H1 (cell line): ENCODE measurements at regions not wholly inside any gene's neighbourhood (a gene's known extent, or its start where the extent isn't known, plus 50 kb on each side); places are given as distances from the start of the nearest gene placed in this dataset.

ENCODE experiments used
- CTCF ChIA-PET: fragments of 300-600 bp; sonication (Branson Sonifier 250); formaldehyde crosslinking; loops from one replicate; lab custom pipeline; 2021; ENCODE audit not compliant: partially characterized antibody; lab: Charles Lee
- POLR2A ChIA-PET: fragments of 300-600 bp; sonication (Branson Sonifier 250); formaldehyde crosslinking; loops from one replicate; lab custom pipeline; 2021; ENCODE audit warnings: inconsistent platforms; ENCODE audit not compliant: partially characterized antibody; lab: Charles Lee
- DNase-seq, 2 experiments: peaks; one replicate each; pipeline versions ENCODE4 v3.0.0 to v3.0.0-alpha.2; 2010 to 2022; ENCODE audit warnings: low spot score in 2 of 2, low read depth in 1 of 2, mixed read lengths in 1 of 2
- FAIRE-seq: peaks from 2 replicates; lab custom pipeline; 2011; peaks lifted over from hg19 to GRCh38; lab: Jason Lieb, UNC
- H2AFZ ChIP-seq: 2 replicates; pipeline ENCODE4 v1.8.1; 2012; ENCODE audit warnings: low read length, inconsistent platforms
- H2AK5ac ChIP-seq: 2 replicates; pipeline ENCODE4 v1.6.1; 2013; ENCODE audit warnings: low read depth, low read length
- H2BK120ac ChIP-seq: replicated peaks from 2 replicates; pipeline ENCODE3; 2013; ENCODE audit warnings: low read depth, low read length, inconsistent platforms
- H2BK12ac ChIP-seq: 2 replicates; pipeline ENCODE4 v1.6.1; 2013; ENCODE audit warnings: low read depth, low read length
- H2BK15ac ChIP-seq: 2 replicates; pipeline ENCODE4 v1.6.1; 2013; ENCODE audit warnings: low read length
- H2BK20ac ChIP-seq: 2 replicates; pipeline ENCODE4 v1.6.1; 2013; ENCODE audit warnings: low read length
- H2BK5ac ChIP-seq: 2 replicates; pipeline ENCODE4 v1.6.1; 2013; ENCODE audit warnings: low read depth, low read length
- H3K14ac ChIP-seq: 2 replicates; pipeline ENCODE4 v1.6.1; 2013; ENCODE audit warnings: inconsistent platforms; ENCODE audit not compliant: insufficient read length
- H3K18ac ChIP-seq: 2 replicates; pipeline ENCODE4 v1.6.1; 2013; ENCODE audit warnings: low read length; ENCODE audit errors: extremely low read depth
- H3K23ac ChIP-seq: 2 replicates; pipeline ENCODE4 v1.6.1; 2013; ENCODE audit warnings: inconsistent platforms; ENCODE audit not compliant: insufficient read length
- H3K23me2 ChIP-seq: 2 replicates; pipeline ENCODE4 v1.6.1; 2013; ENCODE audit warnings: low read depth, low read length
- H3K27ac ChIP-seq: 2 replicates; pipeline ENCODE4 v1.6.1; 2011; ENCODE audit warnings: low read depth, low read length, inconsistent platforms
- H3K27me3 ChIP-seq, 4 experiments: replicated peaks in 1 of 4; 1 replicate in 1 of 4; 2 replicates in 3 of 4; pipeline versions ENCODE4 v1.6.1 to v1.8.1; 2011 to 2013; ENCODE audit warnings: low read length in 3 of 4, mild to moderate bottlenecking in 3 of 4, inconsistent platforms in 2 of 4, mixed read lengths in 2 of 4, moderate library complexity in 1 of 4; ENCODE audit not compliant: control insufficient read depth in 3 of 4, insufficient read depth in 3 of 4; ENCODE audit errors: extremely low read depth in 1 of 4
- H3K36me3 ChIP-seq, 4 experiments: 2 replicates each; pipeline versions ENCODE4 v1.6.1 to v1.8.1; 2011 to 2013; ENCODE audit warnings: mild to moderate bottlenecking in 4 of 4, low read length in 3 of 4, moderate library complexity in 2 of 4, control low read depth in 1 of 4, inconsistent platforms in 1 of 4; ENCODE audit not compliant: insufficient read depth in 4 of 4, control insufficient read depth in 2 of 4
- H3K4ac ChIP-seq: replicated peaks from 2 replicates; pipeline ENCODE3; 2013; ENCODE audit warnings: low read length, low read depth, mixed read lengths, inconsistent platforms; ENCODE audit not compliant: insufficient read length
- H3K4me1 ChIP-seq, 4 experiments: replicated peaks in 1 of 4; 1 replicate in 1 of 4; 2 replicates in 3 of 4; pipeline versions ENCODE4 v1.6.1 to v1.8.1; 2011 to 2013; ENCODE audit warnings: low read length in 3 of 4, inconsistent platforms in 2 of 4, mixed read lengths in 1 of 4; ENCODE audit not compliant: insufficient read depth in 4 of 4, control insufficient read depth in 3 of 4
- H3K4me2 ChIP-seq, 2 experiments: 2 replicates each; pipeline versions ENCODE4 v1.6.1 to v1.8.1; 2011 to 2013; ENCODE audit warnings: low read depth in 2 of 2, low read length in 2 of 2, control low read depth in 1 of 2, inconsistent platforms in 1 of 2, mild to moderate bottlenecking in 1 of 2; ENCODE audit not compliant: insufficient read depth in 1 of 2
- H3K4me3 ChIP-seq, 4 experiments: fragments of 200-600, 300-600 bp in 1 of 4; sonication (generic), shearing (Covaris generic), sonication (Bioruptor Twin) in 1 of 4; 2 replicates each; pipeline versions ENCODE4 v1.5.1 to v1.8.1; 2011 to 2016; ENCODE audit warnings: low read length in 4 of 4, low read depth in 3 of 4, control low read depth in 2 of 4, inconsistent platforms in 2 of 4, mild to moderate bottlenecking in 2 of 4, mixed read lengths in 1 of 4, moderate library complexity in 1 of 4; ENCODE audit not compliant: insufficient read depth in 2 of 4; ENCODE audit errors: extremely low read depth in 1 of 4
- H3K56ac ChIP-seq: replicated peaks from 2 replicates; pipeline ENCODE3; 2013; ENCODE audit warnings: low read depth, mild to moderate bottlenecking, mixed read lengths, low read length, inconsistent platforms; ENCODE audit not compliant: insufficient read length
- H3K79me1 ChIP-seq: 2 replicates; pipeline ENCODE4 v1.6.1; 2013; ENCODE audit warnings: low read depth, low read length, control low read depth
- H3K79me2 ChIP-seq, 2 experiments: 2 replicates each; pipeline versions ENCODE4 v1.6.1 to v1.8.1; 2012 to 2013; ENCODE audit warnings: low read length in 2 of 2, mild to moderate bottlenecking in 2 of 2, inconsistent platforms in 1 of 2; ENCODE audit not compliant: insufficient read depth in 2 of 2, control insufficient read depth in 1 of 2
- H3K9ac ChIP-seq, 4 experiments: replicated peaks in 1 of 4; 1 replicate in 1 of 4; 2 replicates in 3 of 4; pipeline versions ENCODE4 v1.6.1 to v1.8.1; 2011 to 2013; ENCODE audit warnings: low read depth in 3 of 4, low read length in 3 of 4, control low read depth in 2 of 4, mild to moderate bottlenecking in 2 of 4, moderate library complexity in 2 of 4, inconsistent platforms in 1 of 4; ENCODE audit errors: extremely low read depth in 1 of 4
- H3K9me3 ChIP-seq, 2 experiments: 2 replicates each; pipeline versions ENCODE4 v1.6.1 to v1.8.1; 2012 to 2013; ENCODE audit warnings: mild to moderate bottlenecking in 2 of 2, moderate library complexity in 2 of 2, control low read depth in 1 of 2, inconsistent platforms in 1 of 2, low read depth in 1 of 2, low read length in 1 of 2, mixed read lengths in 1 of 2; ENCODE audit not compliant: insufficient read depth in 2 of 2
- H4K20me1 ChIP-seq, 2 experiments: replicated peaks in 1 of 2; 2 replicates each; pipeline versions ENCODE3 to v1.8.1; 2011 to 2013; ENCODE audit warnings: inconsistent platforms in 2 of 2, low read length in 2 of 2, mild to moderate bottlenecking in 1 of 2; ENCODE audit not compliant: insufficient read depth in 2 of 2, control insufficient read depth in 1 of 2
- H4K5ac ChIP-seq: 2 replicates; pipeline ENCODE4 v1.6.1; 2013; ENCODE audit warnings: low read length, low read depth, mixed read lengths, inconsistent platforms; ENCODE audit not compliant: insufficient read length
- H4K8ac ChIP-seq: 2 replicates; pipeline ENCODE4 v1.8.0; 2013; ENCODE audit warnings: mild to moderate bottlenecking, moderate library complexity, low read length, inconsistent platforms; ENCODE audit not compliant: insufficient read depth; ENCODE audit errors: extremely low read depth
- H4K91ac ChIP-seq: replicated peaks from 2 replicates; pipeline ENCODE3; 2013; ENCODE audit warnings: low read length, mixed read lengths, inconsistent platforms; ENCODE audit not compliant: insufficient read length
- ASH2L ChIP-seq: fragments of 200-600, 300-600 bp; sonication (generic); IDR thresholded peaks from one replicate; pipeline ENCODE4 v1.7.1; 2017; ENCODE audit warnings: low read length
- CHD1 ChIP-seq: IDR thresholded peaks from 2 replicates; pipeline ENCODE4 v1.6.1; 2012; ENCODE audit warnings: low read depth, low read length, improper control_type of control experiment
- CREB1 ChIP-seq: IDR thresholded peaks from 2 replicates; pipeline ENCODE4 v1.6.1; 2012; ENCODE audit warnings: inconsistent platforms
- E2F6 ChIP-seq: IDR thresholded peaks from 2 replicates; pipeline ENCODE4 v1.6.1; 2012; ENCODE audit warnings: inconsistent platforms
- EGR1 ChIP-seq: IDR thresholded peaks from 2 replicates; pipeline ENCODE4 v1.6.1; 2011; ENCODE audit warnings: low read depth, low read length, borderline replicate concordance
- GABPA ChIP-seq: IDR thresholded peaks from 2 replicates; pipeline ENCODE4 v1.6.1; 2011; ENCODE audit warnings: mild to moderate bottlenecking, low read length, moderate library complexity, borderline replicate concordance; ENCODE audit not compliant: insufficient read depth
- KDM1A ChIP-seq: fragments of 200-600, 300-600 bp; sonication (generic); IDR thresholded peaks from 2 replicates; pipeline ENCODE4 v1.7.1; 2016; ENCODE audit warnings: mild to moderate bottlenecking, low read length, borderline replicate concordance
- MAFK ChIP-seq: IDR thresholded peaks from 2 replicates; pipeline ENCODE4 v1.6.1; 2012; ENCODE audit warnings: low read depth, mild to moderate bottlenecking, improper control_type of control experiment, low read length
- SAP30 ChIP-seq: fragments of 300-600 bp; sonication (generic); IDR thresholded peaks from 2 replicates; pipeline ENCODE4 v1.7.1; 2012; ENCODE audit warnings: low read length, moderate library complexity, mild to moderate bottlenecking, inconsistent platforms; ENCODE audit not compliant: insufficient read depth, insufficient replicate concordance
- SIX5 ChIP-seq: IDR thresholded peaks from 2 replicates; pipeline ENCODE4 v1.6.1; 2011; ENCODE audit warnings: mild to moderate bottlenecking, low read depth, low read length
- SRF ChIP-seq: IDR thresholded peaks from 2 replicates; pipeline ENCODE4 v1.6.1; 2011; ENCODE audit warnings: mild to moderate bottlenecking, low read depth, low read length, moderate library complexity
- TCF12 ChIP-seq: IDR thresholded peaks from 2 replicates; pipeline ENCODE4 v1.6.1; 2011; ENCODE audit warnings: low read depth, mild to moderate bottlenecking, low read length
- ZNF274 ChIP-seq: IDR thresholded peaks from 2 replicates; pipeline ENCODE4 v1.7.0; 2012; ENCODE audit warnings: low read length, borderline replicate concordance; ENCODE audit errors: extremely low read depth
- WGBS, 2 experiments: shearing (Covaris generic) in 1 of 2; methylation state at CpG; one replicate each; pipeline versions ENCODE4 v1.1.6 to v1.1.7; 2013 to 2015; ENCODE audit warnings: low lambda C conversion rate in 2 of 2, mixed read lengths in 2 of 2, inconsistent platforms in 1 of 2, low coverage in 1 of 2, missing lambda C conversion rate in 1 of 2; ENCODE audit not compliant: insufficient replicate concordance in 2 of 2, insufficient coverage in 1 of 2, insufficient read length in 1 of 2; ENCODE audit errors: extremely low coverage in 1 of 2, missing lambda C conversion rate in 1 of 2; 5-methylcytosine and 5-hydroxymethylcytosine counted together

- H3K18ac ChIP-seq, result no peak overlapping the region
- H3K4me3 ChIP-seq, result no peak overlapping the region
- no peak overlapping the region for H3K27ac ChIP-seq
- no peaks in the 10 kb centered on the region for H4K20me1 ChIP-seq
- H2BK5ac ChIP-seq, result no peak overlapping the region
- no peak overlapping the region for H2BK12ac ChIP-seq
- FAIRE-seq (no peak), DNase-seq (no peak)
- H3K56ac ChIP-seq, result no peak overlapping the region
- WGBS, 2 experiments, result 96% methylated on average over 5 of the region's 5 CpGs; no CpG with 5 or more reads in 1 of the 2 experiments
- H3K79me2 ChIP-seq, result no peaks in the 10 kb centered on the region
- H2AK5ac ChIP-seq, result no peak overlapping the region
- ChIA-PET POLR2A (no interaction called here), CTCF (interaction anchor here (0.6 kb wide), 1 partner anchor 605 kb away, joined by 3 read pairs; no protein-coding TSS in a partner anchor)
- no peak overlapping the region for H3K9ac ChIP-seq
- H3K4ac ChIP-seq, result no peak overlapping the region
- peaks cover 0 to 4% of the 10 kb centered on the region in 2 experiments; a peak in 1 of 4 replicates for H3K9me3 ChIP-seq
- TF ChIP-seq CHD1 (no peak), E2F6 (no peak), CREB1 (no peak), KDM1A (no peak), EGR1 (no peak), ZNF274 (no peak), GABPA (no peak), SIX5 (no peak), SRF (no peak), ASH2L (no peak), MAFK (no peak), SAP30 (no peak), TCF12 (no peak)
- TF ChIP-seq, all 59 proteins: peak for 0
- Histone ChIP-seq H2BK120ac (no peak overlapping the region), H3K4me2 (no peak overlapping the region), H2AFZ (no peak overlapping the region), H3K14ac (no peak overlapping the region), H4K91ac (no peak overlapping the region), H3K36me3 (no peaks in the 10 kb centered on the region), H3K79me1 (no peaks in the 10 kb centered on the region), H2BK15ac (no peak overlapping the region), H4K5ac (no peak overlapping the region), H3K23ac (no peak overlapping the region), H3K4me1 (no peaks in the 10 kb centered on the region; a peak in 1 of 7 replicates), H3K23me2 (no peaks in the 10 kb centered on the region), H3K27me3 (no peaks in the 10 kb centered on the region), H2BK20ac (no peak overlapping the region), H4K8ac (no peak overlapping the region)
Measured at GRCh38 chr14:97781961-97782360, 984.8 kb downstream of the VRK1 start.
